Neural progenitor cell (in vitro differentiated cells): ENCODE measurements at regions not wholly inside any gene's neighbourhood (a gene's known extent, or its start where the extent isn't known, plus 50 kb on each side); places are given as distances from the start of the nearest gene placed in this dataset.
"Not testable (repeated sequence)": the region's sequence is repeated elsewhere in the genome, so short reads cannot be mapped to it uniquely, and the experiment has no call there.

ENCODE experiments used
- DNase-seq: peaks from one replicate; pipeline ENCODE4 v3.0.0-alpha.2; 2016; ENCODE audit warnings: low spot score
- H2AFZ ChIP-seq: fragments of 200-600 bp; sonication (generic); replicated peaks from 2 replicates; pipeline ENCODE4 v1.6.1; 2016; ENCODE audit warnings: antibody characterized with exemption
- H3F3A ChIP-seq: fragments of 200-600 bp; sonication (generic); 2 replicates; pipeline ENCODE4 v1.6.1; 2016; ENCODE audit warnings: antibody characterized with exemption, low read depth
- H3K27ac ChIP-seq: fragments of 200-600 bp; sonication (generic); 2 replicates; pipeline ENCODE4 v1.5.1; 2016; ENCODE audit warnings: mild to moderate bottlenecking
- H3K27me3 ChIP-seq: fragments of 200-600 bp; sonication (generic); 2 replicates; pipeline ENCODE4 v1.6.1; 2016; ENCODE audit warnings: mild to moderate bottlenecking, moderate library complexity
- H3K36me3 ChIP-seq: fragments of 200-600 bp; sonication (generic); 2 replicates; pipeline ENCODE4 v1.5.1; 2016
- H3K4me1 ChIP-seq: fragments of 200-600 bp; sonication (generic); 2 replicates; pipeline ENCODE4 v1.6.1; 2016; ENCODE audit warnings: mixed run types
- H3K4me2 ChIP-seq: fragments of 200-600 bp; sonication (generic); 2 replicates; pipeline ENCODE4 v1.6.1; 2016
- H3K4me3 ChIP-seq: fragments of 200-600 bp; sonication (generic); 2 replicates; pipeline ENCODE4 v1.5.1; 2016
- H3K79me2 ChIP-seq: fragments of 200-600 bp; sonication (generic); 2 replicates; pipeline ENCODE4 v1.6.1; 2016; ENCODE audit warnings: low read depth
- H3K9ac ChIP-seq: fragments of 200-600 bp; sonication (generic); 2 replicates; pipeline ENCODE4 v1.6.1; 2016
- H3K9me3 ChIP-seq: fragments of 200-600 bp; sonication (generic); 2 replicates; pipeline ENCODE4 v1.5.1; 2016; ENCODE audit warnings: low read depth
- H4K20me1 ChIP-seq: fragments of 200-600 bp; sonication (generic); 2 replicates; pipeline ENCODE4 v1.6.1; 2016; ENCODE audit warnings: low read depth
- H3K27ac Mint-ChIP-seq: 3 replicates; pipeline ENCODE4 v1.8.0; 2021; ENCODE audit warnings: mixed read lengths
- H3K27me3 Mint-ChIP-seq: 2 replicates; pipeline ENCODE4 v1.8.0; 2022; ENCODE audit warnings: low read depth, mild to moderate bottlenecking, inconsistent platforms, moderate library complexity, mixed read lengths; ENCODE audit not compliant: insufficient read depth
- H3K36me3 Mint-ChIP-seq: 3 replicates; pipeline ENCODE4 v1.8.0; 2021; ENCODE audit warnings: mixed read lengths
- H3K4me1 Mint-ChIP-seq: 3 replicates; pipeline ENCODE4 v1.8.0; 2021; ENCODE audit warnings: mixed read lengths
- H3K4me3 Mint-ChIP-seq: 3 replicates; pipeline ENCODE4 v1.8.0; 2021; ENCODE audit warnings: mild to moderate bottlenecking, moderate library complexity, mixed read lengths
- H3K9me3 Mint-ChIP-seq: 3 replicates; pipeline ENCODE4 v1.8.0; 2020; ENCODE audit warnings: mixed read lengths
- CTCF ChIP-seq: fragments of 200-600 bp; sonication (generic); IDR thresholded peaks from 2 replicates; pipeline ENCODE4 v1.5.1; 2017; ENCODE audit warnings: antibody characterized with exemption, mild to moderate bottlenecking
- EZH2 ChIP-seq: fragments of 200-600 bp; sonication (generic); IDR thresholded peaks from 2 replicates; pipeline ENCODE4 v1.6.1; 2017; ENCODE audit warnings: antibody characterized with exemption, mild to moderate bottlenecking, moderate library complexity
- EZH2phosphoT487 ChIP-seq: fragments of 200-600 bp; sonication (generic); IDR thresholded peaks from 2 replicates; pipeline ENCODE4 v1.6.1; 2017; ENCODE audit warnings: antibody characterized with exemption

DNA sequence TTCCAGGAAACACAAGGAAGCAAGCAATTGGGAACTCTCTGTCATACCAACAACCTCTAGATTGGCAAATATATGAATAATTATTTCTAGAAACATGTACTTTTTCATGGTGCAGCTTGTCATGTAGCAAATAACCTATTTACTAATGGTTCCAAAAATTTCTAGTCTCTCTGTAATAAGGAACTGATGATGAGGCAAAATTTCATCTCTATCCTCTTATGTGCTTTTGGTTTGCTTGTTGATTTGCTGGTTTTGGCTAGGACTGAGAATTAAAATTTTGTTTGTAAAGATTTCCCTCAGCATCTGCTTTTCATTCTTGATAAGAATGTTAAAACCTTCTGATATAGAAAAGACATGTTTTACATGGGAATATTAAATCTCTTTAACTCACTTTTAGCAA lies 123.2 kb upstream of the UFM1 start:
- no peak overlapping the region for H3K27ac ChIP-seq
- Mint-ChIP-seq H3K9me3 (no peaks in the 10 kb centered on the region), H3K4me1 (no peaks in the 10 kb centered on the region), H3K4me3 (no peak overlapping the region), H3K27ac (no peak overlapping the region), H3K36me3 (no peaks in the 10 kb centered on the region), H3K27me3 (no peaks in the 10 kb centered on the region)
- no peaks in the 10 kb centered on the region for H3K79me2 ChIP-seq
- TF ChIP-seq EZH2, result no peak
- no peak overlapping the region for H3K4me3 ChIP-seq
- H3K27me3 ChIP-seq, result no peaks in the 10 kb centered on the region
- H3K36me3 ChIP-seq, result no peaks in the 10 kb centered on the region
- no peak overlapping the region for H3K4me2 ChIP-seq
- H4K20me1 ChIP-seq, result no peaks in the 10 kb centered on the region
- no peak for DNase-seq
- no peaks in the 10 kb centered on the region for H3K9me3 ChIP-seq
- H3K4me1 ChIP-seq, result no peaks in the 10 kb centered on the region
- H2AFZ ChIP-seq, result no peak overlapping the region
- no peak overlapping the region for H3K9ac ChIP-seq
- no peaks in the 10 kb centered on the region for H3F3A ChIP-seq

DNA sequence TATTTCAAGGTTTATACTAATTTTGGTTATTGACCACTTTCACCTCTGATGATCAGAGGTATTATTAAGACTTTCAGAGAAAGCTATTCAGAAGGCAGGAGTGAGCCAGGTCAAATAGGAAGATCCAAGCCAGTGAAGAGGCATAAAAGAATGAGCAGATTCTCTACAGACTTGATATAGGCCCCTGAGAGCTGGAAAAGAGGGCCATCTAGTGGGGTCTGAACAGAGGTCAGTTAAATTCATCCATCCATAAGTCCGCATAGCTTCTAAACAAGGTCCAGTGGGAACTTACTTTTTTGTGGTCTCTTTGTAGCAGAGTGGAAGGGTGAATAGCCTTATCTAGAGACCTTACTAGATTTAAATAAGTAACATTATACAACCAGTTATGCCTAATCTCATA lies 126.6 kb upstream of the UFM1 start:
- Histone ChIP-seq H3K9me3 (no peaks in the 10 kb centered on the region), H3K4me1 (no peaks in the 10 kb centered on the region), H3K27ac (no peak overlapping the region), H3K79me2 (no peaks in the 10 kb centered on the region), H3K9ac (no peak overlapping the region), H3K27me3 (no peaks in the 10 kb centered on the region), H4K20me1 (no peaks in the 10 kb centered on the region), H3K4me2 (no peak overlapping the region), H3K36me3 (no peaks in the 10 kb centered on the region), H2AFZ (peak overlapping the region; percentile 45), H3K4me3 (no peak overlapping the region), H3F3A (no peaks in the 10 kb centered on the region)
- H3K4me1 Mint-ChIP-seq, result no peaks in the 10 kb centered on the region
- H3K36me3 Mint-ChIP-seq, result no peaks in the 10 kb centered on the region
- no peaks in the 10 kb centered on the region for H3K9me3 Mint-ChIP-seq
- peaks cover 3% of the 10 kb centered on the region for H3K27me3 Mint-ChIP-seq
- DNase-seq, result peak; percentile 66
- TF ChIP-seq EZH2phosphoT487 (no peak), CTCF (peak; percentile 70), EZH2 (no peak)
- H3K4me3 Mint-ChIP-seq, result no peak overlapping the region
- H3K27ac Mint-ChIP-seq, result no peak overlapping the region

GRCh38 chr13:38221120-38221519 lies 128.5 kb upstream of the UFM1 start:
- H3K4me1 Mint-ChIP-seq, H3F3A ChIP-seq, H4K20me1 ChIP-seq, H3K36me3 Mint-ChIP-seq, H3K27me3 Mint-ChIP-seq, H3K9me3 Mint-ChIP-seq, H3K27ac Mint-ChIP-seq, H3K27ac ChIP-seq, H3K4me3 ChIP-seq, H3K27me3 ChIP-seq, H3K36me3 ChIP-seq, H3K9me3 ChIP-seq, H3K4me2 ChIP-seq, H2AFZ ChIP-seq, H3K4me1 ChIP-seq, H3K79me2 ChIP-seq, H3K4me3 Mint-ChIP-seq, DNase-seq, H3K9ac ChIP-seq: not testable (repeated sequence)

DNA sequence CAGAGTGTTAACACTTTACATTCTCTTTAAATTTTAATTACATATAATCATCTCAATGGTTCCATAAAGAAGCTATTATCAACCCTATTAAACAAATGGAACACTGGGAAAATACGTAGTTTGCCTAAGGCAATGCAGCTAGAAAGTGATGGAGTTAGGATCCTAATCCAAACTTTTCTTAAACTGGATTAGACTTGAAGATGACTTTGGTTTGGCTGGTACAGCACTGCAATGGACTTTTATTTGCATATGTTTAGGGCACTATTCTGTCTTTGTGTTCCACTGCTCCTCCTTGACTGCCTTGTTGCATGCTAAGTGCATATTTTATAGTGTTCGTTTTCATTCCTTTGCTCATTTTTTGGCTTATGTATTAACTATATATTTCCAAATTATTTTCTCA lies 133.5 kb upstream of the UFM1 start:
- Mint-ChIP-seq H3K4me3 (no peak overlapping the region), H3K27me3 (peaks cover 3% of the 10 kb centered on the region), H3K4me1 (no peaks in the 10 kb centered on the region), H3K36me3 (no peaks in the 10 kb centered on the region), H3K27ac (no peak overlapping the region), H3K9me3 (peaks cover 10% of the 10 kb centered on the region)
- H3K4me1 ChIP-seq, result no peaks in the 10 kb centered on the region
- H3K9ac ChIP-seq, result no peak overlapping the region
- no peaks in the 10 kb centered on the region for H3K9me3 ChIP-seq
- H3K27ac ChIP-seq, result no peak overlapping the region
- no peaks in the 10 kb centered on the region for H3K36me3 ChIP-seq
- H3F3A ChIP-seq, result no peaks in the 10 kb centered on the region
- no peak overlapping the region for H3K4me2 ChIP-seq
- H3K27me3 ChIP-seq, result no peaks in the 10 kb centered on the region
- no peaks in the 10 kb centered on the region for H3K79me2 ChIP-seq
- H2AFZ ChIP-seq, result no peak overlapping the region
- H4K20me1 ChIP-seq, result no peaks in the 10 kb centered on the region
- DNase-seq, result no peak
- no peak overlapping the region for H3K4me3 ChIP-seq
- TF ChIP-seq CTCF (no peak), EZH2phosphoT487 (no peak), EZH2 (no peak)
